Smooth muscle cell (in vitro differentiated cells): ENCODE measurements at regions not wholly inside any gene's neighbourhood (a gene's known extent, or its start where the extent isn't known, plus 50 kb on each side); places are given as distances from the start of the nearest gene placed in this dataset.

Experiments
- DNase-seq: peaks from one replicate; lab custom pipeline; 2025; ENCODE audit not compliant: unreplicated experiment; lab: John Stamatoyannopoulos, UW
- H2AFZ ChIP-seq: fragments of 200-600 bp; sonication (generic); 2 replicates; pipeline ENCODE4 v1.6.0; 2016; ENCODE audit warnings: antibody characterized with exemption, low read depth, mild to moderate bottlenecking
- H3F3A ChIP-seq: fragments of 200-600 bp; sonication (generic); 2 replicates; pipeline ENCODE4 v1.6.0; 2017; ENCODE audit warnings: antibody characterized with exemption, low read depth
- H3K27ac ChIP-seq: fragments of 200-600 bp; sonication (generic); 2 replicates; pipeline ENCODE4 v1.5.1; 2016; ENCODE audit warnings: low read depth, mild to moderate bottlenecking
- H3K27me3 ChIP-seq: fragments of 200-600 bp; sonication (generic); 2 replicates; pipeline ENCODE4 v1.6.1; 2016; ENCODE audit warnings: low read depth, mild to moderate bottlenecking
- H3K36me3 ChIP-seq: fragments of 200-600 bp; sonication (generic); 2 replicates; pipeline ENCODE4 v1.5.1; 2016; ENCODE audit warnings: low read depth
- H3K4me1 ChIP-seq: fragments of 200-600 bp; sonication (generic); 2 replicates; pipeline ENCODE4 v1.5.1; 2016; ENCODE audit warnings: low read depth
- H3K4me2 ChIP-seq: fragments of 200-600 bp; sonication (generic); 2 replicates; pipeline ENCODE4 v1.6.0; 2016; ENCODE audit warnings: mild to moderate bottlenecking
- H3K4me3 ChIP-seq: fragments of 200-600 bp; sonication (generic); 2 replicates; pipeline ENCODE4 v1.5.1; 2016; ENCODE audit warnings: mild to moderate bottlenecking
- H3K79me2 ChIP-seq: fragments of 200-600 bp; sonication (generic); 2 replicates; pipeline ENCODE4 v1.6.0; 2016; ENCODE audit warnings: low read depth, mild to moderate bottlenecking
- H3K9ac ChIP-seq: fragments of 200-600 bp; sonication (generic); 2 replicates; pipeline ENCODE4 v1.6.0; 2016; ENCODE audit warnings: low read depth
- H3K9me3 ChIP-seq: fragments of 200-600 bp; sonication (generic); replicated peaks from 2 replicates; pipeline ENCODE4 v1.5.1; 2016; ENCODE audit warnings: low read depth
- H4K20me1 ChIP-seq: fragments of 200-600 bp; sonication (generic); 2 replicates; pipeline ENCODE4 v1.6.0; 2016; ENCODE audit warnings: low read depth
- WGBS: methylation state at CpG from one replicate; pipeline ENCODE4 v1.1.7; 2016; ENCODE audit warnings: low lambda C conversion rate; 5-methylcytosine and 5-hydroxymethylcytosine counted together
- TF ChIP-seq, protein P1 (sequence below): fragments of 200-600 bp; sonication (generic); IDR thresholded peaks from 2 replicates; pipeline ENCODE4 v1.5.1; 2017; ENCODE audit warnings: borderline replicate concordance, mild to moderate bottlenecking, antibody characterized with exemption; ENCODE audit not compliant: insufficient read depth, poor library complexity, severe bottlenecking

DNA sequence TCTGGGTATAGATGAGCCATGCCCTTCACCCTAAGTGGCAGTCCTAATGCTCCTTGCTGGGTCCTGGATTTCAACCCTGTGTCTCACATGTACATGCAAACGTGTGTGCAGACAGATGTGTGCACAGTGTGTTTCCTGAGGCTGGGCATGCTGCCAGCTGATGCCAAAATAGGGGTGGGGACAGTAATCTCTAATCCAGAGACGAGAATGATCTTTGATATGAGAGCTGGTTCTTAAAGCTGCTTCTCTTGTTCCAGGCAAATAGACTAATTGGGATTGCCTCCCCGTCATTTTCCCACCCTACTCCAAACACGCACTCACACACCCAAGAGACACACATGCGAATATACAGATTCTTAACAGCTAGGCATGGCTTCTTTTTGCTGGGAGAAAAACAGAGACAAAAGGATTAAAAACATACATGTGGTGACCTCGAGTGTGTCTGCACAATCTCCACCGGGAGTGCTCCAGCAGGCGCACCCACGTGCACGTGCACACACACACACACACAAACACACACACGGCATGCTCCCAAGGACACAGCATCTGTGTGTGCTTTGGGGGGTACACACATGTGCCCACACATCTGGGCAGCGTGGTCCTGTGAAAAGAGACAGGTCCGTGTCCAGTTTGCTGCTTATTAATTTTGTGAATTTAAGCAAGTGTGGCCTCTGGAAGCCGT, 102.1 kb upstream of the ZBTB40 start:
- Histone ChIP-seq H3K27me3 (peaks cover 87% of the 10 kb centered on the region), H3K9me3 (no peaks in the 10 kb centered on the region), H3K27ac (no peak overlapping the region), H3K4me1 (peaks cover 8% of the 10 kb centered on the region), H3K9ac (no peak overlapping the region), H3K4me3 (no peak overlapping the region), H4K20me1 (no peaks in the 10 kb centered on the region), H3F3A (no peaks in the 10 kb centered on the region), H3K79me2 (no peaks in the 10 kb centered on the region), H3K4me2 (no peak overlapping the region), H3K36me3 (no peaks in the 10 kb centered on the region), H2AFZ (no peak overlapping the region)
- 82% methylated on average over 14 of the region's 14 CpGs for WGBS
- no peak for DNase-seq
- TF ChIP-seq, protein P1, sequence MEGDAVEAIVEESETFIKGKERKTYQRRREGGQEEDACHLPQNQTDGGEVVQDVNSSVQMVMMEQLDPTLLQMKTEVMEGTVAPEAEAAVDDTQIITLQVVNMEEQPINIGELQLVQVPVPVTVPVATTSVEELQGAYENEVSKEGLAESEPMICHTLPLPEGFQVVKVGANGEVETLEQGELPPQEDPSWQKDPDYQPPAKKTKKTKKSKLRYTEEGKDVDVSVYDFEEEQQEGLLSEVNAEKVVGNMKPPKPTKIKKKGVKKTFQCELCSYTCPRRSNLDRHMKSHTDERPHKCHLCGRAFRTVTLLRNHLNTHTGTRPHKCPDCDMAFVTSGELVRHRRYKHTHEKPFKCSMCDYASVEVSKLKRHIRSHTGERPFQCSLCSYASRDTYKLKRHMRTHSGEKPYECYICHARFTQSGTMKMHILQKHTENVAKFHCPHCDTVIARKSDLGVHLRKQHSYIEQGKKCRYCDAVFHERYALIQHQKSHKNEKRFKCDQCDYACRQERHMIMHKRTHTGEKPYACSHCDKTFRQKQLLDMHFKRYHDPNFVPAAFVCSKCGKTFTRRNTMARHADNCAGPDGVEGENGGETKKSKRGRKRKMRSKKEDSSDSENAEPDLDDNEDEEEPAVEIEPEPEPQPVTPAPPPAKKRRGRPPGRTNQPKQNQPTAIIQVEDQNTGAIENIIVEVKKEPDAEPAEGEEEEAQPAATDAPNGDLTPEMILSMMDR, result no peak

- no peak overlapping the region for H3K4me2 ChIP-seq
- peaks cover 78% of the 10 kb centered on the region for H3K27me3 ChIP-seq
- no peaks in the 10 kb centered on the region for H3K79me2 ChIP-seq
- no peak overlapping the region for H3K27ac ChIP-seq
- DNase-seq, result no peak
- no peak overlapping the region for H2AFZ ChIP-seq
- no peaks in the 10 kb centered on the region for H3F3A ChIP-seq
- TF ChIP-seq, protein P1, result no peak
- H3K9ac ChIP-seq, result no peak overlapping the region
- no peaks in the 10 kb centered on the region for H3K36me3 ChIP-seq
- peaks cover 8% of the 10 kb centered on the region for H3K4me1 ChIP-seq
- 31% methylated on average over 19 of the region's 22 CpGs for WGBS
- no peaks in the 10 kb centered on the region for H3K9me3 ChIP-seq
- no peaks in the 10 kb centered on the region for H4K20me1 ChIP-seq
- no peak overlapping the region for H3K4me3 ChIP-seq
Measured at GRCh38 chr1:22350171-22350923, 101.3 kb upstream of the ZBTB40 start.

DNA sequence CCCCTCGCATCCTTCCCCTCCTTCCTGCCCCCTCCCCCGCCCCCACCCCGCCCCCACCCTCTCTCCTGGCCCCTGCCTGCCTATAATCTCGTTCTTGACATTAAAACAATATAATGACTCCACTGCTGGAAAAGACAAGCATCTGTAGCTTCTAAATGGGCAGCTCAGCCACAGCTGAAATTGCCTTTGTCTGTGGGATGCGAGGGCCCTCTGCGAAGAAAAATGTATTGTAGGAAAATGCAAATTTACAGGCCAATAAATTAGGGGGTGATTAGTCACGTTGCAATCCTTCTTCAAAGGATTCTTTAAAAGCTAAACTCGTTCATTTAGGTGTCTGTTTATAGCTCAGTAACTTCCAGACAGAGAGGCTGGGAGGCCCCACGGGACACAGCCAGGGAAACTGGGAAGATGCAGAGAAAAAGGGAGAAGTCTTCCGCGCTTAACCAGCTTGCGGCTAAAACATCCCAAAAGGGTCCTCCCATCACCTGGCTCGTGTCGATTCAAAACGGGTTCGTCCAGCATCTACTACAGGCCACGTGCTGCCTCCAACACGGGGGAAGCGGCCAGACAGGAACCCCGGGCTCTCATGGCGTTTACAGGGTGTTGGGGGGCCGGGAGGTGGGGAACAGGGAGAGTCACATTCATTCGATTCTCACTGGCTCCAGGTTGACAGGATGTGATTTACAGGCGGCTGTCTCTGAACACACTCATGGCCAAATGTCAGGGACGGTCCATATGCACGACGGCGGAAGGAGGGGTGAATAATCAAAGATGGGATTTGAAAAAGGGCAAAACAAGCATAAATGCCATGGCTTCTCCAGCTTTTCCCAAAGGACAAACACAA, 100.5 kb upstream of the ZBTB40 start:
- Histone ChIP-seq H3K4me2 (no peak overlapping the region), H3K79me2 (no peaks in the 10 kb centered on the region), H3K4me1 (peaks cover 8% of the 10 kb centered on the region), H3K27me3 (peaks cover 71% of the 10 kb centered on the region), H3K27ac (no peak overlapping the region), H3K9me3 (no peaks in the 10 kb centered on the region), H3K4me3 (no peak overlapping the region), H3F3A (no peaks in the 10 kb centered on the region), H3K36me3 (no peaks in the 10 kb centered on the region), H2AFZ (no peak overlapping the region), H3K9ac (no peak overlapping the region), H4K20me1 (no peaks in the 10 kb centered on the region)
- DNase-seq, result no peak
- TF ChIP-seq, protein P1, result no peak
- 24% methylated on average over 25 of the region's 28 CpGs for WGBS
